CD14-positive monocyte (primary cell): ENCODE measurements at regions not wholly inside any gene's neighbourhood (a gene's known extent, or its start where the extent isn't known, plus 50 kb on each side); places are given as distances from the start of the nearest gene placed in this dataset.
A peak's percentile ranks its signal among the peaks of the same experiment; 100 is the strongest.

Experiments
- DNase-seq, 3 donors: peaks; one replicate each; pipeline ENCODE4 v3.0.0-alpha.2; 2011 to 2022
- H2AFZ ChIP-seq: 2 replicates; pipeline ENCODE4 v1.6.0; 2012; ENCODE audit warnings: mild to moderate bottlenecking, low read depth, low read length, inconsistent platforms; ENCODE audit not compliant: insufficient read depth, poor library complexity, severe bottlenecking
- H3K27ac ChIP-seq, 2 donors: 1 replicate in 1 of 2; 2 replicates in 1 of 2; pipeline ENCODE4 v1.5.1; 2012 to 2013; ENCODE audit warnings: low read length in 2 of 2, control low read depth in 1 of 2, inconsistent platforms in 1 of 2, low read depth in 1 of 2, mild to moderate bottlenecking in 1 of 2
- H3K27me3 ChIP-seq, 2 donors: one replicate each; pipeline versions ENCODE4 v1.6.0 to v1.6.1; 2011 to 2013; ENCODE audit warnings: low read length in 2 of 2; ENCODE audit not compliant: control insufficient read depth in 2 of 2, insufficient read depth in 2 of 2
- H3K36me3 ChIP-seq, 2 donors: replicated peaks in 1 of 2; 1 replicate in 1 of 2; 2 replicates in 1 of 2; pipeline versions ENCODE4 v1.5.1 to v1.6.1; 2012 to 2013; ENCODE audit warnings: low read length in 2 of 2, control low read depth in 1 of 2, inconsistent platforms in 1 of 2, mild to moderate bottlenecking in 1 of 2; ENCODE audit not compliant: insufficient read depth in 2 of 2, control insufficient read depth in 1 of 2
- H3K4me1 ChIP-seq, 2 donors: 1 replicate in 1 of 2; 2 replicates in 1 of 2; pipeline versions ENCODE4 v1.5.1 to v1.6.1; 2012 to 2013; ENCODE audit warnings: low read length in 2 of 2, control low read depth in 1 of 2, inconsistent platforms in 1 of 2, mild to moderate bottlenecking in 1 of 2, moderate library complexity in 1 of 2; ENCODE audit not compliant: insufficient read depth in 2 of 2, control insufficient read depth in 1 of 2
- H3K4me2 ChIP-seq: replicated peaks from 2 replicates; pipeline ENCODE3; 2012; ENCODE audit warnings: low read length, moderate library complexity, mild to moderate bottlenecking; ENCODE audit not compliant: poor library complexity, severe bottlenecking; ENCODE audit errors: extremely low read depth
- H3K4me3 ChIP-seq, 3 experiments: fragments of 200-600 bp in 1 of 3; sonication (generic) in 1 of 3; replicated peaks in 1 of 3; 1 replicate in 2 of 3; 2 replicates in 1 of 3; pipeline ENCODE4 v1.5.1; 2011 to 2013; ENCODE audit warnings: low read length in 3 of 3, mild to moderate bottlenecking in 3 of 3, control low read depth in 2 of 3, low read depth in 2 of 3, inconsistent platforms in 1 of 3, moderate library complexity in 1 of 3
- H3K79me2 ChIP-seq: 2 replicates; pipeline ENCODE4 v1.6.0; 2012; ENCODE audit warnings: mild to moderate bottlenecking, control low read depth, inconsistent platforms, low read length, moderate library complexity; ENCODE audit not compliant: insufficient read depth
- H3K9ac ChIP-seq: 2 replicates; pipeline ENCODE4 v1.6.0; 2017; ENCODE audit warnings: low read length, mild to moderate bottlenecking; ENCODE audit not compliant: insufficient read depth, poor library complexity, severe bottlenecking
- H3K9me3 ChIP-seq, 2 donors: replicated peaks in 1 of 2; 1 replicate in 1 of 2; 2 replicates in 1 of 2; pipeline versions ENCODE4 v1.5.1 to v1.6.1; 2012 to 2013; ENCODE audit warnings: low read length in 2 of 2, control low read depth in 1 of 2; ENCODE audit not compliant: control insufficient read depth in 1 of 2, insufficient read depth in 1 of 2
- H4K20me1 ChIP-seq: 2 replicates; pipeline ENCODE4 v1.6.0; 2012; ENCODE audit warnings: mild to moderate bottlenecking, low read length, control low read depth, moderate library complexity; ENCODE audit not compliant: insufficient read depth
- H3K27ac Mint-ChIP-seq, 7 donors: one replicate each; pipeline ENCODE4 v1.8.0; 2020; ENCODE audit warnings: mild to moderate bottlenecking in 7 of 7, mixed read lengths in 7 of 7, moderate library complexity in 6 of 7, inconsistent platforms in 2 of 7
- H3K27me3 Mint-ChIP-seq, 3 donors: one replicate each; pipeline ENCODE4 v1.8.0; 2021 to 2022; ENCODE audit warnings: low read depth in 3 of 3, mild to moderate bottlenecking in 3 of 3, mixed read lengths in 3 of 3, moderate library complexity in 3 of 3, inconsistent platforms in 1 of 3
- H3K36me3 Mint-ChIP-seq, 2 donors: one replicate each; pipeline ENCODE4 v1.8.0; 2020; ENCODE audit warnings: mixed read lengths in 2 of 2, inconsistent platforms in 1 of 2, mild to moderate bottlenecking in 1 of 2
- H3K4me1 Mint-ChIP-seq: one replicate; pipeline ENCODE4 v1.8.0; 2020; ENCODE audit warnings: mild to moderate bottlenecking, mixed read lengths
- H3K4me3 Mint-ChIP-seq, 2 donors: one replicate each; pipeline ENCODE4 v1.8.0; 2020; ENCODE audit warnings: mild to moderate bottlenecking in 2 of 2, mixed read lengths in 2 of 2, moderate library complexity in 1 of 2
- H3K9me3 Mint-ChIP-seq, 7 donors: one replicate each; pipeline ENCODE4 v1.8.0; 2020 to 2022; ENCODE audit warnings: mixed read lengths in 7 of 7, mild to moderate bottlenecking in 6 of 7, moderate library complexity in 6 of 7, inconsistent platforms in 2 of 7
- CTCF ChIP-seq: fragments of 200-600 bp; IDR thresholded peaks from one replicate; pipeline ENCODE4 v1.8.0; 2022; ENCODE audit warnings: antibody characterized with exemption, mild to moderate bottlenecking
- WGBS: methylation state at CpG from one replicate; pipeline ENCODE4 v1.1.5; 2013; ENCODE audit warnings: missing lambda C conversion rate; ENCODE audit not compliant: insufficient coverage; 5-methylcytosine and 5-hydroxymethylcytosine counted together
- intact Hi-C, 2 donors: fragments of 100-400 bp; cut with micrococcal nuclease; formaldehyde crosslinking; loops; one replicate each; pipeline versions ENCODE4 v1.15.0 to v1.15.1; 2023

GRCh38 chrX:83077606-83078005, 430.5 kb upstream of the POU3F4 start:
- H3K27me3 Mint-ChIP-seq = peaks cover 0 to 1% (median 0%) of the 10 kb centered on the region in 3 donors
- H3K4me3 Mint-ChIP-seq = no peak overlapping the region
- Histone ChIP-seq H4K20me1 (no peaks in the 10 kb centered on the region), H3K27me3 (no peaks in the 10 kb centered on the region), H3K9me3 (peaks cover 0 to 4% of the 10 kb centered on the region in 2 donors), H3K4me3 (no peak overlapping the region), H3K9ac (no peak overlapping the region), H3K27ac (no peak overlapping the region), H3K4me1 (no peaks in the 10 kb centered on the region), H3K36me3 (no peaks in the 10 kb centered on the region), H2AFZ (no peak overlapping the region), H3K79me2 (no peaks in the 10 kb centered on the region), H3K4me2 (no peak overlapping the region)
- DNase-seq = no peak
- TF ChIP-seq CTCF = no peak
- peaks cover 0 to 3% (median 1%) of the 10 kb centered on the region in 7 donors for H3K9me3 Mint-ChIP-seq
- intact Hi-C loops = no loop called here
- no peak overlapping the region for H3K27ac Mint-ChIP-seq
- no peaks in the 10 kb centered on the region for H3K4me1 Mint-ChIP-seq
- no CpG with 5 or more reads among the region's 1 CpG for WGBS
- H3K36me3 Mint-ChIP-seq = no peaks in the 10 kb centered on the region

GRCh38 chrX:83101961-83102360, 406.1 kb upstream of the POU3F4 start:
- Histone ChIP-seq H3K4me2 (no peak overlapping the region), H3K4me1 (no peaks in the 10 kb centered on the region), H3K9ac (no peak overlapping the region), H3K36me3 (no peaks in the 10 kb centered on the region), H4K20me1 (no peaks in the 10 kb centered on the region), H3K27ac (no peak overlapping the region), H3K4me3 (no peak overlapping the region), H3K9me3 (no peaks in the 10 kb centered on the region), H3K27me3 (no peaks in the 10 kb centered on the region), H3K79me2 (no peaks in the 10 kb centered on the region), H2AFZ (no peak overlapping the region)
- Mint-ChIP-seq H3K4me3 (no peak overlapping the region), H3K4me1 (no peaks in the 10 kb centered on the region), H3K9me3 (peaks cover 0 to 4% (median 2%) of the 10 kb centered on the region in 7 donors), H3K27me3 (no peaks in the 10 kb centered on the region), H3K36me3 (no peaks in the 10 kb centered on the region), H3K27ac (peak overlapping the region in 1 of 7 donors; percentile 45)
- no peak for DNase-seq
- no CpG with 5 or more reads among the region's 2 CpGs for WGBS
- no peak for TF ChIP-seq CTCF
- intact Hi-C loops = no loop called here
